ENCODE measurements at regions not wholly inside any gene's neighbourhood (a gene's known extent, or its start where the extent isn't known, plus 50 kb on each side); places are given as distances from the start of the nearest gene placed in this dataset.

- TF ChIP-seq EP300 (IDR thresholded peaks at IDR 0.05; ENCODE audit: borderline replicate concordance) (no peak), RAD21 (IDR thresholded peaks at IDR 0.05; ENCODE audit: low read depth) (peak; percentile 92), YY1 (IDR thresholded peaks at IDR 0.05; ENCODE audit: low read depth) (no peak), REST (IDR thresholded peaks at IDR 0.05; ENCODE audit: low read depth) (no peak), EGR1 (IDR thresholded peaks at IDR 0.05) (no peak), TAF1 (IDR thresholded peaks at IDR 0.05; ENCODE audit: low read depth) (no peak), CREB1 (IDR thresholded peaks at IDR 0.05; ENCODE audit: low read depth) (no peak), TCF12 (IDR thresholded peaks at IDR 0.05; ENCODE audit: low read depth) (no peak), USF1 (IDR thresholded peaks at IDR 0.05) (no peak), MAX (IDR thresholded peaks at IDR 0.05) (no peak), FOXM1 (IDR thresholded peaks at IDR 0.05; ENCODE audit: borderline replicate concordance, low read depth) (no peak), CEBPB (IDR thresholded peaks at IDR 0.05) (no peak), TEAD4 (IDR thresholded peaks at IDR 0.05) (no peak)
These were observed 217.9 kb downstream of the CENPC start for GRCh38 chr4:67327245-67328017.
